ENCODE measurements at regions not wholly inside any gene's neighbourhood (a gene's known extent, or its start where the extent isn't known, plus 50 kb on each side); places are given as distances from the start of the nearest gene placed in this dataset.

GRCh38 chr11:101202614-101203013 lies 73.0 kb upstream of the PGR start:
- no peak for DNase-seq

- DNase-seq, result no peak
Measured at GRCh38 chr11:101199416-101199815, 69.8 kb upstream of the PGR start.

GRCh38 chr11:101195294-101195693 lies 65.7 kb upstream of the PGR start:
- DNase-seq, result no peak

- no peak for DNase-seq
Measured at GRCh38 chr11:101188801-101189200, 59.2 kb upstream of the PGR start.

- DNase-seq, result no peak
Measured at GRCh38 chr11:101188173-101188572, 58.6 kb upstream of the PGR start.

- DNase-seq, result no peak
Measured at GRCh38 chr11:101187748-101188147, 58.1 kb upstream of the PGR start.

GRCh38 chr11:101185985-101186384 lies 56.4 kb upstream of the PGR start:
- DNase-seq, result no peak

- DNase-seq, result no peak
Measured at GRCh38 chr11:101182467-101182866, 52.9 kb upstream of the PGR start.

- no peak for DNase-seq
Measured at GRCh38 chr11:101180481-101180880, 50.9 kb upstream of the PGR start.
